ENCODE measurements at regions not wholly inside any gene's neighbourhood (a gene's known extent, or its start where the extent isn't known, plus 50 kb on each side); places are given as distances from the start of the nearest gene placed in this dataset.

DNA sequence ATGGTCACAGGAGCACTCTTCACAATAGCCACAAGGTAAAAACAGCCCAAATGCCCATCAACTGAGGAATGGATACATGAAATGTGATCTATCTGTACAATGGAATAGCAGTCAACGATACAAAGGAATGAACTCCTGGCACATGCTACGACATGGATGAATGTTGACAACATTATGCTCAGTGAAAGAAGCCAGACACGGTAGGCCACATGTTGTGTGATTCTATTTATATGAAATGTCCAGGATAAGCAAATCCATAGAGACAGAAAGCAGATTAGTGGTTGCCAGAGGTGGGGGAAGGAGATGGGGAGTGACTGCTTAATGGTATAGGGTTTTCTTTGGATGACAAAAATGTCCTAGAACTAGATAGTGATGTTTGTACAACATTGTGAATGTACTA, 58.7 kb upstream of the GPM6B start:
- TF ChIP-seq, protein P1, sequence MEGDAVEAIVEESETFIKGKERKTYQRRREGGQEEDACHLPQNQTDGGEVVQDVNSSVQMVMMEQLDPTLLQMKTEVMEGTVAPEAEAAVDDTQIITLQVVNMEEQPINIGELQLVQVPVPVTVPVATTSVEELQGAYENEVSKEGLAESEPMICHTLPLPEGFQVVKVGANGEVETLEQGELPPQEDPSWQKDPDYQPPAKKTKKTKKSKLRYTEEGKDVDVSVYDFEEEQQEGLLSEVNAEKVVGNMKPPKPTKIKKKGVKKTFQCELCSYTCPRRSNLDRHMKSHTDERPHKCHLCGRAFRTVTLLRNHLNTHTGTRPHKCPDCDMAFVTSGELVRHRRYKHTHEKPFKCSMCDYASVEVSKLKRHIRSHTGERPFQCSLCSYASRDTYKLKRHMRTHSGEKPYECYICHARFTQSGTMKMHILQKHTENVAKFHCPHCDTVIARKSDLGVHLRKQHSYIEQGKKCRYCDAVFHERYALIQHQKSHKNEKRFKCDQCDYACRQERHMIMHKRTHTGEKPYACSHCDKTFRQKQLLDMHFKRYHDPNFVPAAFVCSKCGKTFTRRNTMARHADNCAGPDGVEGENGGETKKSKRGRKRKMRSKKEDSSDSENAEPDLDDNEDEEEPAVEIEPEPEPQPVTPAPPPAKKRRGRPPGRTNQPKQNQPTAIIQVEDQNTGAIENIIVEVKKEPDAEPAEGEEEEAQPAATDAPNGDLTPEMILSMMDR (conservative IDR thresholded peaks at IDR 0.05): no peak
- TF ChIP-seq ZFX (IDR thresholded peaks at IDR 0.05): no peak

Data from C4-2B (cell line).